Smooth muscle cell (in vitro differentiated cells): ENCODE measurements at regions not wholly inside any gene's neighbourhood (a gene's known extent, or its start where the extent isn't known, plus 50 kb on each side); places are given as distances from the start of the nearest gene placed in this dataset.
A peak's percentile ranks its signal among the peaks of the same experiment; 100 is the strongest.

Source experiments
- DNase-seq: peaks from one replicate; lab custom pipeline; 2025; ENCODE audit not compliant: unreplicated experiment; lab: John Stamatoyannopoulos, UW
- H2AFZ ChIP-seq: fragments of 200-600 bp; sonication (generic); 2 replicates; pipeline ENCODE4 v1.6.0; 2016; ENCODE audit warnings: antibody characterized with exemption, low read depth, mild to moderate bottlenecking
- H3F3A ChIP-seq: fragments of 200-600 bp; sonication (generic); 2 replicates; pipeline ENCODE4 v1.6.0; 2017; ENCODE audit warnings: antibody characterized with exemption, low read depth
- H3K27ac ChIP-seq: fragments of 200-600 bp; sonication (generic); 2 replicates; pipeline ENCODE4 v1.5.1; 2016; ENCODE audit warnings: low read depth, mild to moderate bottlenecking
- H3K27me3 ChIP-seq: fragments of 200-600 bp; sonication (generic); 2 replicates; pipeline ENCODE4 v1.6.1; 2016; ENCODE audit warnings: low read depth, mild to moderate bottlenecking
- H3K36me3 ChIP-seq: fragments of 200-600 bp; sonication (generic); 2 replicates; pipeline ENCODE4 v1.5.1; 2016; ENCODE audit warnings: low read depth
- H3K4me1 ChIP-seq: fragments of 200-600 bp; sonication (generic); 2 replicates; pipeline ENCODE4 v1.5.1; 2016; ENCODE audit warnings: low read depth
- H3K4me2 ChIP-seq: fragments of 200-600 bp; sonication (generic); 2 replicates; pipeline ENCODE4 v1.6.0; 2016; ENCODE audit warnings: mild to moderate bottlenecking
- H3K4me3 ChIP-seq: fragments of 200-600 bp; sonication (generic); 2 replicates; pipeline ENCODE4 v1.5.1; 2016; ENCODE audit warnings: mild to moderate bottlenecking
- H3K79me2 ChIP-seq: fragments of 200-600 bp; sonication (generic); 2 replicates; pipeline ENCODE4 v1.6.0; 2016; ENCODE audit warnings: low read depth, mild to moderate bottlenecking
- H3K9ac ChIP-seq: fragments of 200-600 bp; sonication (generic); 2 replicates; pipeline ENCODE4 v1.6.0; 2016; ENCODE audit warnings: low read depth
- H3K9me3 ChIP-seq: fragments of 200-600 bp; sonication (generic); replicated peaks from 2 replicates; pipeline ENCODE4 v1.5.1; 2016; ENCODE audit warnings: low read depth
- H4K20me1 ChIP-seq: fragments of 200-600 bp; sonication (generic); 2 replicates; pipeline ENCODE4 v1.6.0; 2016; ENCODE audit warnings: low read depth
- CTCF ChIP-seq: fragments of 200-600 bp; sonication (generic); IDR thresholded peaks from 2 replicates; pipeline ENCODE4 v1.5.1; 2017; ENCODE audit warnings: borderline replicate concordance, mild to moderate bottlenecking, antibody characterized with exemption; ENCODE audit not compliant: insufficient read depth, poor library complexity, severe bottlenecking
- whole genome bisulfite sequencing: methylation state at CpG from one replicate; pipeline ENCODE4 v1.1.7; 2016; ENCODE audit warnings: low lambda C conversion rate; 5-methylcytosine and 5-hydroxymethylcytosine counted together

GRCh38 chr10:33395201-33395600 lies 60.7 kb upstream of the NRP1 start:
- 88% methylated on average over 1 of the region's 1 CpG for WGBS
- peaks cover 6% of the 10 kb centered on the region for H3K4me1 ChIP-seq
- H3F3A ChIP-seq, result no peaks in the 10 kb centered on the region
- TF ChIP-seq CTCF, result no peak
- H3K9ac ChIP-seq, result no peak overlapping the region
- H3K27ac ChIP-seq, result no peak overlapping the region
- no peak for DNase-seq
- H3K79me2 ChIP-seq, result no peaks in the 10 kb centered on the region
- H2AFZ ChIP-seq, result no peak overlapping the region
- no peaks in the 10 kb centered on the region for H3K27me3 ChIP-seq
- H3K9me3 ChIP-seq, result no peaks in the 10 kb centered on the region
- H3K4me2 ChIP-seq, result no peak overlapping the region
- H3K4me3 ChIP-seq, result no peak overlapping the region
- no peaks in the 10 kb centered on the region for H4K20me1 ChIP-seq
- no peaks in the 10 kb centered on the region for H3K36me3 ChIP-seq

- Histone ChIP-seq H3F3A (no peaks in the 10 kb centered on the region), H3K27me3 (no peaks in the 10 kb centered on the region), H3K9ac (no peak overlapping the region), H3K4me1 (peaks cover 6% of the 10 kb centered on the region), H3K9me3 (no peaks in the 10 kb centered on the region), H2AFZ (no peak overlapping the region), H3K79me2 (no peaks in the 10 kb centered on the region), H3K4me2 (no peak overlapping the region), H4K20me1 (no peaks in the 10 kb centered on the region), H3K36me3 (no peaks in the 10 kb centered on the region), H3K27ac (no peak overlapping the region), H3K4me3 (no peak overlapping the region)
- TF ChIP-seq CTCF, result no peak
- DNase-seq, result no peak
- WGBS, result 72% methylated on average over 5 of the region's 5 CpGs
Observed at GRCh38 chr10:33392706-33393105, 58.2 kb upstream of the NRP1 start.

- TF ChIP-seq CTCF, result no peak
- Histone ChIP-seq H3K36me3 (no peaks in the 10 kb centered on the region), H3K27me3 (no peaks in the 10 kb centered on the region), H3K4me1 (peaks cover 6% of the 10 kb centered on the region), H3K9ac (no peak overlapping the region), H3K4me2 (peak overlapping the region; percentile 68), H2AFZ (peak overlapping the region; percentile 8), H3F3A (no peaks in the 10 kb centered on the region), H3K9me3 (no peaks in the 10 kb centered on the region), H4K20me1 (no peaks in the 10 kb centered on the region), H3K27ac (no peak overlapping the region), H3K79me2 (no peaks in the 10 kb centered on the region), H3K4me3 (no peak overlapping the region)
- DNase-seq, result no peak
- WGBS, result 46% methylated on average over 8 of the region's 8 CpGs
Observed at GRCh38 chr10:33391611-33392465, 57.4 kb upstream of the NRP1 start.

GRCh38 chr10:33390046-33390445 lies 55.6 kb upstream of the NRP1 start:
- H3K4me3 ChIP-seq, result no peak overlapping the region
- WGBS, result 96% methylated on average over 5 of the region's 5 CpGs
- H3K36me3 ChIP-seq, result no peaks in the 10 kb centered on the region
- H3K9me3 ChIP-seq, result no peaks in the 10 kb centered on the region
- no peak for TF ChIP-seq CTCF
- H2AFZ ChIP-seq, result no peak overlapping the region
- no peak overlapping the region for H3K27ac ChIP-seq
- H3K27me3 ChIP-seq, result no peaks in the 10 kb centered on the region
- no peak overlapping the region for H3K9ac ChIP-seq
- DNase-seq, result no peak
- no peaks in the 10 kb centered on the region for H3F3A ChIP-seq
- no peaks in the 10 kb centered on the region for H4K20me1 ChIP-seq
- no peaks in the 10 kb centered on the region for H3K79me2 ChIP-seq
- H3K4me1 ChIP-seq, result peaks cover 6% of the 10 kb centered on the region
- H3K4me2 ChIP-seq, result no peak overlapping the region
